Keratinocyte (primary cell): ENCODE measurements at regions not wholly inside any gene's neighbourhood (a gene's known extent, or its start where the extent isn't known, plus 50 kb on each side); places are given as distances from the start of the nearest gene placed in this dataset.

Experiments used
- EZH2 ChIP-seq: IDR thresholded peaks from one replicate; pipeline ENCODE4 v1.6.1; 2012; ENCODE audit warnings: inconsistent platforms, mild to moderate bottlenecking, low read length, moderate library complexity
- TF ChIP-seq, protein P1 (sequence below), 3 experiments: IDR thresholded peaks in 1 of 3; conservative IDR thresholded peaks in 1 of 3; optimal IDR thresholded peaks in 1 of 3; 2 replicates in 2 of 3; 3 replicates in 1 of 3; pipeline versions ENCODE3 to v1.5.1; 2011; ENCODE audit warnings: low read length in 3 of 3, mild to moderate bottlenecking in 3 of 3, moderate library complexity in 2 of 3, control low read depth in 1 of 3, inconsistent platforms in 1 of 3; ENCODE audit not compliant: insufficient read depth in 2 of 3; ENCODE audit errors: extremely low read depth in 1 of 3

DNA sequence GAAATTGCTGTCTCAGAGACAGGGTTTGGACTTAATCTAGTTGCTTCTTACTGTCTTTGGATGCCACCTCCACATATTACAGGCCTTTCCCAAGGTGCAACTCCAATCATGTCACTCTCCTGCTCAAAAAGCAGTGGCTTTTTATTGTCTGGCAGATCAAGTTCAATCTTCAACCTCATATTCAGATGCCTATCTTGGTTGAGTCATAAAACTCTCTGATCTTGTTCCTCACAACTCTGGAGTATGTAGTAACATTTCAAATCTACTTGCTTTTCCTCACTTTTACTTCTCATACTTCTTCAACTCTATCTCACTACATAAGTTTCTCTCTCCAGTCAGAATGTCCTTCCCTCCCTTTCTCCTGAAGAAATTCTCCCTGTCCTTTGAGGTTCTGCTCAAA is 180.6 kb downstream of the VSIG4 start:
- TF ChIP-seq, protein P1, sequence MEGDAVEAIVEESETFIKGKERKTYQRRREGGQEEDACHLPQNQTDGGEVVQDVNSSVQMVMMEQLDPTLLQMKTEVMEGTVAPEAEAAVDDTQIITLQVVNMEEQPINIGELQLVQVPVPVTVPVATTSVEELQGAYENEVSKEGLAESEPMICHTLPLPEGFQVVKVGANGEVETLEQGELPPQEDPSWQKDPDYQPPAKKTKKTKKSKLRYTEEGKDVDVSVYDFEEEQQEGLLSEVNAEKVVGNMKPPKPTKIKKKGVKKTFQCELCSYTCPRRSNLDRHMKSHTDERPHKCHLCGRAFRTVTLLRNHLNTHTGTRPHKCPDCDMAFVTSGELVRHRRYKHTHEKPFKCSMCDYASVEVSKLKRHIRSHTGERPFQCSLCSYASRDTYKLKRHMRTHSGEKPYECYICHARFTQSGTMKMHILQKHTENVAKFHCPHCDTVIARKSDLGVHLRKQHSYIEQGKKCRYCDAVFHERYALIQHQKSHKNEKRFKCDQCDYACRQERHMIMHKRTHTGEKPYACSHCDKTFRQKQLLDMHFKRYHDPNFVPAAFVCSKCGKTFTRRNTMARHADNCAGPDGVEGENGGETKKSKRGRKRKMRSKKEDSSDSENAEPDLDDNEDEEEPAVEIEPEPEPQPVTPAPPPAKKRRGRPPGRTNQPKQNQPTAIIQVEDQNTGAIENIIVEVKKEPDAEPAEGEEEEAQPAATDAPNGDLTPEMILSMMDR (optimal IDR thresholded peaks at IDR 0.05 in 1 of 3, IDR thresholded peaks at IDR 0.05 in 1 of 3, conservative IDR thresholded peaks at IDR 0.05 in 1 of 3; ENCODE audit: extremely low read depth in 1 of 3, insufficient read depth in 2 of 3, low read length in 3 of 3), result no peak
- no peak for TF ChIP-seq EZH2
